NOMO-1 treated with DMSO at 0.1 percent for 48 hours (cell line): ENCODE measurements at regions not wholly inside any gene's neighbourhood (a gene's known extent, or its start where the extent isn't known, plus 50 kb on each side); places are given as distances from the start of the nearest gene placed in this dataset.
"Not testable (repeated sequence)": the region's sequence is repeated elsewhere in the genome, so short reads cannot be mapped to it uniquely, and the experiment has no call there.

Experiments
- DNase-seq: peaks from one replicate; lab custom pipeline; 2025; ENCODE audit not compliant: unreplicated experiment; lab: John Stamatoyannopoulos, UW

DNA sequence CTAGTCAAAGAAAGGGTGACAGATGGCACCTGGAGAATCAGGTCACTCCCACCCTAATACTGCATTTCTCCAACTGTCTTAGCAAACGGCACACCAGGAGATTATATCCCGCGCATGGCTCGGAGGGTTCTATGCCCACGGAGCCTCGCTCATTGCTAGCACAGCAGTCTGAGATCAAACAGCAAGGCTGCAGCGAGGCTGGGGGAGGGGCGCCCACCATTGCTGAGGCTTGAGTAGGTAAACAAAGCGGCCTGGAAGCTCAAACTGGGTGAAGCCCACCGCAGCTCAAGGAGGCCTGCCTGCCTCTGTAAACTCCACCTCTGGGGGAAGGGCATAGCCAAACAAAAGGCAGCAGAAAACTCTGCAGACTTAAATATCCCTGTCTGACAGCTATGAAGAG is 268.1 kb upstream of the GRM3 start:
- not testable (repeated sequence) for DNase-seq

DNA sequence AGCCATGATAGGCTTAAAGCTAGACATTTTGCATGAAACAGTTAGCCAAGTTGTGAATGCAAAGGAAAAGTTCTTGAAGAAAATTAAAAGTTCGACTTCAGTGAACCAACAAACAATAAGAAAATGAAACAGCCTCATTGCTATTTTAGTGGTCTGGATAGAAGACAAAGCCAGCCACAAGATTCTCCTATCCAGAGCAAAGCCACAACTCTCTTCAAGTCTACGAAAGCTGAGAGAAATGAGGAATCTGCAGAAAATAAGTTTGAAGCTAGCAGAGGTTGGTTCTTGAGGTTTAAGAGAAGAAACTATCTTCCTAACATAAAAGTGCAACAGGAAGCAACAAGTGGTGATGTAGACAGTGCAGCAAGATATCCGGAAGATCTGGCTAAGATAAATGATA is 271.4 kb upstream of the GRM3 start:
- no peak for DNase-seq

DNA sequence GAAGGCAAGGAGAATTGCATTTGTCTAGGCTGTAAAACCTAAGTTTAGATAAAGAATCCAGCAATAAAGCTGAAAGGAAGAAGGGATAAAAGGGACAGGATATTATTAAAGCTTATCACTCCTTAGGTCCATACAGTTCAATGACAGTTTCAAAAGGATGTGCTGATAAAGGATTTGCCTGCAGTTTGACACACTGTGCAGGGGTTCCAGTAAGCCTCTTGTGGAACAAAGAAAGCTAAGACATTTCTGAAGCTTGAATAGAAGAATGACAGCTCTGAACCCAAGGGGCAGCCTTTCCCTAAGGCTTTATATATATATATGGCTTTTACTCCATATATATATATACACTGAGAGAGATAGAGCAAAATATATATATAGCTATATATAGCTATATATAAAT is 276.8 kb upstream of the GRM3 start:
- no peak for DNase-seq

DNA sequence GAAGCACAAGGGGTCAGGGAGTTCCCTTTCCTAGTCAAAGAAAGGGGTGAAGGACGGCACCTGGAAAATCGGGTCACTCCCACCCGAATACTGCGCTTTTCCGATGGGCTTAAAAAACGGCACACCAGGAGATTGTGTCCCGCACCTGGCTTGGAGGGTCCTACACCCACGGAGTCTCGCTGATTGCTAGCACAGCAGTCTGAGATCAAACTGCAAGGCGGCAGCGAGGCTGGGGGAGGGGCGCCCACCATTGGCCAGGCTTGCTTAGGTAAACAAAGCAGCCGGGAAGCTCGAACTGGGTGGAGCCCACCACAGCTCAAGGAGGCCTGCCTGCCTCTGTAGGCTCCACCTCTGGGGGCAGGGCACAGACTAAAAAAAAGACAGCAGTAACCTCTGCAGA is 303.3 kb upstream of the GRM3 start:
- DNase-seq: not testable (repeated sequence)

DNA sequence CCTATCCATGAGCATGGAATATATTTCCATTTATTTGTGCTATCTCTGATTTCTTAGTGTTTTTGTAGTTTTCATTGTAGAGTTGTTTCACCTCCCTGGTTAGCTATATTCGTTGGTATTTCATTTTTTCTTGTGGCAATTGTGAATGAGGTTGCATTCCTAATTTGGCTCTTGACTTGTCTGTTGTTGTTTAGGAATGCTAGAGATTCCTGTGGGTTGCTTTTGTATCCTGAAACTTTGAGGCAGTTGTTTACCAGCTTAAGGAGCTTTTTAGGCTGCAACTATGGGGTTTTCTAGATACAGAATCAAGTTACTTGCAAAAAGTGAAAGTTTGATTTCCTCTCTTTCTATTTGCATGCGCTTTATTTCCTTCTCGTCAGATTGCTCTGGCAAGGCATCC is 304.7 kb upstream of the GRM3 start:
- DNase-seq: no peak

DNA sequence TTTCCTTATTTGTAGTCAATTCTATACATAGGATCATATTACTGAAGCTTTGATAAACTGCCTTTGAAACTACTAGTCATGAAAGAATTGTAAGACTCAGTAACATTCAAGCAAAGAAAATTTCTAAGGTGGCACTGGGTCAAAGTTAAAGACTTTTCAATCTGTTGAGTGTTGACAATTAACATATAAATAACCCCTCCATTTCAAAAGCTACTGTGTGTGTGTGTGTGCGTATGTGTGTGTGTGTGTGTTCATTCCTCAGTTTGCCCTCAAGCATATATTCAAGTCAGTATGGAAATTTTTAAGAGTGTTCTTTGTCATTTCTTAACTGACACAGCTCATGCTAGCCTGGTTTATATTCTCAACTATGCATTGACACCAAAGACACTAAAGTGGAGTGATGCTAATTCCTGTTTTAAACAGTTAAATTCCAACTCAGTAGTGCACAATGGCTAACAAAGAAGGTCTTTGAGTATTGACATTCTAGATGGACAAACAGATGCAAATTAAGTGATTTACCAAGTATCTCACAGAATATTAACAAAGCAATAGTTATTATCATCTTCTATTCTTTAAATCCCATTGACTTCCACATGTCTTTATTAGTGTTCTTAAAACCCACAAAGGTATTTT is 314.8 kb upstream of the GRM3 start:
- no peak for DNase-seq

DNA sequence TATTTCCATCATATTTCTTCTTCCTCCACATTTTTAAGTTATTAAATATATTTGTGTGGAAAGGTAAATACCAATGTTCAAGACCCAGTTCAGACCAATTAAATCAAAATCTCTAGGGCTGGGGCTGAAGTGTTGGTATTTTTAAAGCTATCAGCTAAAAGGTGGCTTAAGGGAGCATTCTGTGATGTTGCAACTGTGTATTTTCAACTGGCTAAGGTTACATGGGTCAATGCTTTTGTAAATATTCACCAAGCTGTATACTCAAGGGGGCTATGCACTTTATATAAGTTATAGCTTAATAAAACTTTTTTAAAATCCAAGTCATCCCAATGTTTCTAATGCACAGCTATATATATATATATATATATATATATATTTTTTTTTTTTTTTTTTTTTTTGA is 316.9 kb upstream of the GRM3 start:
- no peak for DNase-seq

DNA sequence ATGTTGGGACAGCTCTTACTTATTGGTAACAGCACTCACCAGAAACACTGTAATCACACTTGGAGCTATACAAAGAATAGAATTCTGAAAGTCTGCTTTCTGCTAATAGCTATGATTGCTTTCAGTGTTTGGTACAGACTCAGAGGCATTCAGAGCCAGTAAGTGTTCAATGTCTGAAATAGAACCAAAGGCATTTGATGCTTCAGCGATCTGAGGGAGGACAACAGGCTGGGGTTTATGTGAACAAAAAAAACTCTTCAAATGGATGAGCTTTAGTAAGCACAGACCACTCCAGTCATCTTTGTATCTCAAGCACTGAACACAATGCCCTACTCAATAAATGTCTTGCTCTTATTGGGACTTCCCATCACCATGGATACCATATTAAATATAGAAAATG is 322.8 kb upstream of the GRM3 start:
- no peak for DNase-seq

DNA sequence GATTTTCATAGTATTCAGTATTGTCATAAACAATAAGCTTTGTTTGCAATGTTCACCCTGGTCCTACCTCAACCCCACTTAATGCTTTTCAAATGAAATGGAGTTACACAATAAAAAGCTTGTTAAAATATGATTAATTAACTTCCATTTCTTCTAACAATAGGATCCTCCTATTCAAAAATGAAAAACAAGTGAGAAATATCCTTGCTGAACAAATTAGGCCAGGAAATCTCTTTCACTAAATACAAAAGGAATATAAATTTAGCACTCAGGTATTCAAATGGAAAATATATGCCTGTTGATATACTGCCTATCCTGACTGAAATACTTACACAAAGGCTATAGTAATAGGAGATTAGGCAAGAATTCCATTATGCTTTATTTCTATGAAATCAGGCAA is 323.4 kb upstream of the GRM3 start:
- no peak for DNase-seq

DNA sequence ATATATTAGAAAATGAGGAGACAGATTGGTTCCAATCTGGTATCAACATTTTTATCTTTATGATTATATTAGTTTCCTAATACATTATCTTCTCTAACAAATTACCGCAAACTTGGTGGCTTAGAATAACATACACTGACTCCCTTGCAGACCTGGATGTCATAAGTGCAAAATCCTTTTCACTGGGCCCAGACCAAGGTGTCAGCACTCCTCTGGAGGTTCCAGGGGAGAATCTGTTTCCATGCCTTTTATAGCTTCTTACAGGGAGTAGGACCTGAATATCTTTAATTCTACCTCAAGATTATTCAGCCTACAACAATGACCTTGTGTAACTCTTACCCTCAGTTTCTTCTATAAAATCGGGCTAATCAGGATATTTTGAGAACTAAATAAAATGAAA is 329.9 kb upstream of the GRM3 start:
- no peak for DNase-seq

DNA sequence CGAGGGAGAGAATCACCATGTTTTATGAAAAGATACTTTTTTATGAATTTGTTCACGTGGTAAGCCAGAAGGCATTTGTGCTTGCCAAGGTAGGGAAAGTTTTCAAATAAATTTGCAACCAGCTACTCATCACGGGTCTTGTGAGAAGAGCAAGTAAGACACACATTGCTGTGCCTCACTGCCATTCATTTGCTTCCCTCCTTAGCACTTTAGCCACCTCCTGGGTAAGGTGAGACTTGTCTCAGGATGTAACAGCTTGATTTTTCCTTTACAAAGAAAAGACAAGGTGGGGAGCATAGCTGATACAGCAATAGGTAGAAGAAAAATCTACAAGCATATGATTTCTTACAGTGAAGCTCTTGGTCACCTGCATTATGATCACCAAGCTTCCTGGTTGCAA is 342.4 kb upstream of the GRM3 start:
- DNase-seq: no peak

DNA sequence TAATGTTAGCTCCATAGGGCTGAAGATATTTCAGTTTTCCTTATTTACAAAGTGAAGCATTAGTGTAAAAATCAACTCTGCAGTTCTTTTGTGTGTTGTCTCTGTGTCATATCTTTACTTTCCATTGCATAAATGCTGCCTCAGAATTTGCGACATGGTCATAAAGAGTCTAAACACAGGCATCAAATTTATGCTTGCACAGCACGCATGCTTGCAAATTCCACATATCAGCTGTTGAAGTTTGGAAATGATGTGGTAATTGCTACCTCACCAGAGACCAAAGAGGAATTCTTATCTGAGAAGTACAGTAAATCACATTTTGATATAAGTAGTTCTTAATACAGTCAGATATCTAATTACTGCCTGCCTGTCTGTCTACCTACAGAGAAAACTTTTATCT is 348.2 kb upstream of the GRM3 start:
- no peak for DNase-seq

DNA sequence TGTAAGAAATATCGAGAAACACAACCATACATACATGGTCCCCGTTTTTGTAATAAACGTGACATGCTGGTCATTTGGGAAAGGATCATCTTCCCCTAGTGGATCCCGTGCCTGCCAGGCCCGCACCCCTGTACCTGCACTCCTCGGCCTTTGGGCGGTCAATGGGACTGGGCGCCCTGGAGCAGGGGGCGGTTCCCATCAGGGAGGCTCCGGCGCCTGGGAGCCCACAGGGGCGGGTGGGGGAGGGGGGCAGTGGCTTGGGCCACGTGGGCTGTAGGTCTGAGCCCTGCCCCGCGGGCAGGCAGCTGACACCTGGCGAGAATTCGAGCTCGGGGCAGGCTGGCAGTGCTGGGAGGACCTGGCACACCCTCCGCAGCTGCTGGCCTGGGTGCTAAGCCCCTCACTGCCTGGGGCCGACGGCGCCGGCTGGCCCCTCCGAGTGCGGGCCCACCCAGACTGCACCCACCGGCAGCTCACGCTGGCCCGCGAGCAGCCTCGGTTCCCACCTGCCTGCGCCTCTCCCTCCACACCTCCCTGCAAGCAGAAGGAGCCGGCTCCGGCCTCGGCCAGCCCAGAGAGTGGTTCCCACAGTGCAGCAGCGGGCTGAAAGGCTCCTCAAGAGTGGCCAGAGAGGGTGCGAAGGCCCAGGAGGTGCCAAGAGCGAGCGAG is 361.6 kb upstream of the GRM3 start:
- DNase-seq: no peak

DNA sequence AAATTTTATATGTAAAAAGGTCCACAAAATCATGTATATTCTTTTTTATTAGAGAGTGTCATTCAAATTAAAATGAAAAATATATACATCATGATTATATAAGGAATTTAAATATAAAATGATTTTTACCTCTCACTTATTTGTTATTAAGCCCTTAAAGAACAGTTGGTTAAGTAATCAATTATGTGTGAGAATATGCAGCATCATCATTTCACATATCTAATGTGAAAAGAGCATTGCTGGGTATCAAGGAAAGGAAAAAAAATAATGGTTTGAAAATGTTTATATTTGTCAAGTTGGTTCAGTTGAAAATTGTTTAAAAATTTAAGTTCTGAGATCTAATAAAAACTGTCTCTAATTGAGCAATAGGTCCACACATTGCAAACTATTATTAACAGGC is 363.6 kb upstream of the GRM3 start:
- DNase-seq: no peak

DNA sequence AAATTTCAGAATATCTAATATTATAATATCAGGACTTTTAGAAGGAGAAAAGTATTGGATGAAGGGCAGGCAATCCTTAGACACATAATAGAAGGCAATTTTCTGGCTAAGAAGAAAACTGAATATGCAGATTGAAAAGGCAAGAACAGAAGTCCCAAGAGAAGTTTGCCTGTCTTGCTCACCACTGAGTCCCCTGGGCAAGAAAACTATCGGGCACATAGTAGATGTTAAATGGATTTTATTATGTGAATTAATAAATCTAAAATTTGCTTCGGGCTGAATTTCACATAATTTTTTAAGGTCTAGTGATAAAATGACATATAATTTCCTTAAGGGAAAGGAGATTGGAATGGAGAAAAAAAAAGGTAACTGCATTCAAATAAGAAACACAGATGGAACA is 380.9 kb upstream of the GRM3 start:
- no peak for DNase-seq

DNA sequence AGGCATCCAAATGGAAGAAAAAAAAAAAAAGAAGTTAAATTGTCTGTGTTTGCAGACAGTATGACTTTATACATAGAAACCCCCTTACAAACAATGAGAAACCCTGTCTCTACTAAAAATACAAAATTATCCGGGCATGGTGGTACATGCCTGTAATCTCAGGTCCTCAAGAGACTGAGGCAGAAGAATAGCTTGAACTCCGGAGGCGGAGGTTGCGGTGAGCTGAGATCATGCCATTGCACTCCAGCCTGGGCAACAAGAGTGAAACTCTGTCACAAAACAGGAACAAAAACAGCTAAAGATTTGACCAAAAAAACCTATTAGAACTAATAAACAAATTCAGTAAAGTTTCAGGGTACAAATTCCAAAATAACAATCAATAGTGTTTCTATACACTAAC is 385.8 kb upstream of the GRM3 start:
- no peak for DNase-seq

DNA sequence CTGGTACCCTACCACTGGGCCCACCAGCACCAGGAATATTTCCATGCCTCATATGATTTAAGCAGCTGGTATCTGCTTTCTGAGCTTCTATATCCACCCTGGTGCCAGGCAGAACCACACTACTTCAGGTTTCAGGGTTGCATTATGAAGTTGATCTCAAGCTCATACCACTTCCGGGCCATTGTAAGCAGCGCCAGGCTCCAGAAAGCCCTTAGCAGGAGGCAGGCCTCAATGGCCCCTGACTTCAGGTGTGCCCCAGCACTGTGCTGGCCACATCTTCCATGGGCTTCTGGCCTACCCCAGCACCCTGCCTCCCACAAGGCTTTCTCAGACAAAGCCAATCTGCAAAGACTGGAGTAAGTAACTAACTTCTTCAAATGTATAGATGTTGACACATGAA is 391.3 kb upstream of the GRM3 start:
- no peak for DNase-seq

DNA sequence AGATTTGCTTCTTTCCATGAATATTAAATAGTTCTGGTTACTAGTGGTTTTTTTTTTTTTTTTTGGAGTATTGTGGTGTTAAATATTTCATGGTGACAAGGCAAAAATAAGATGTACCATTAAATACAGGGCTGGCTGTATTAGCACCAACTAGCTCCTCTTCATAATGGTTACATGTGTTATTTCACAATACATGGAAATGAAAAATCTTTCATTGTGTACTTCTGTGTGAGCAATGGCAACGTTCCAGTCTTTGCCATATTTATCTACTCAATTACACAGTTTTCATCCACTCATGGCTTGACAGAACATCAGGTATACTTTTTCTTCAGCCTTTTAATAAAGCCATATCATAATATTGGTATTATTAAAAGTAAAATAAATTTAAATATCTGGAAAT is 394.7 kb upstream of the GRM3 start:
- DNase-seq: no peak

DNA sequence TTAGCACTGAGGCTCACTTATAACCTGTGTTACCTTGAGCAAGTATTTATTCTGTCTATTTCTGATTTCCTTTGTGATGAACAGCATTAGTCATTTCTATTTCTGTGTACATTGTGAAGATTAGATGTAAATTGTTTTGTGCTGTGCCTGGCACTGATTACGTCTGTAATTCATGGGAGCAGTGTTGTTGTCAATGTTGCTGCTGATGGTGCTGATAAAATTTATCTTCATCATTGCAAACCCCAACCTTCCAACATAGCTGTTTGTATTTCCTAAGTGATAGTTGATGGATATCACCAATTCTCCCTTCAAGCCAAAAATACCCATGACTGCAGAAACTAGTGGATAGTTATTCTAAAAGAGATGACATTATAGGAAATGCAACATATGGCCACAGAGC is 400.5 kb upstream of the GRM3 start:
- no peak for DNase-seq

DNA sequence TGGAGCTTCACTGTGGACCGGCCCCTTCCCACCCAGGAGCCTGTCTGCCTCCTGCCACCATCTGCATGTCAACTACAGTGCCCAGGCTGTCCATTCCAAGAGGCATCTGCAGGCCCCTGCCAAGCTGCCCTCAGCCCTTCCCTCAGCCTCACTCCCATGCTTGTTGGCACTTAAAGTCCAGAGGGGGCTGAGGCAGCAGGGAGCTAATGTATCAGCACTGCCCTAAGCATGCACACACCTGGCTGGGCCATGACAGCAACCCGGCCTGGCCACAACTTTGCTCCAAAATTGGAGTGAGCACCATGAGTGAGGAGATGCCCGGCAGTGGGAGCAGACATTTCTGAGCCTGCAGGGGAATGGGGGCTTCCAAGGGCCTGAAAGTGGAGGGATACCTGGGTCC is 417.5 kb upstream of the GRM3 start:
- no peak for DNase-seq

DNA sequence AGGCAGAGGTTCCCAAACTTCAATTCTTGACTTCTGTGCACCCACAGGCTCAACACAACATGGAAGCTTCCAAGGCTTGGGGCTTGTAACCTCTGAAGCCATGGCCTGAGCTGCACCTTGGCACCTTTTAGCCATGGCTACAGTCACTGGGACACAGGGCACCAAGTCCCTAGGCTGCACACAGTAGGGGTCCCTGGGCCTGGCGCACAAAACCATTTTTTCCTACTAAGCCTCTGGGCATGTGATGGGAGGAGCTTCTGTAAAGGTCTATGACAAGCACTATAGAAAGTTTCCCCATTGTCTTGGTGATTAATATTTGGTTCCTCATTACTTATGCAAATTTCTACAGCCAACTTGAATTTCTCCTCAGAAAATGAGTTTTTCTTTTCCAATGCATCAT is 420.9 kb upstream of the GRM3 start:
- no peak for DNase-seq

DNA sequence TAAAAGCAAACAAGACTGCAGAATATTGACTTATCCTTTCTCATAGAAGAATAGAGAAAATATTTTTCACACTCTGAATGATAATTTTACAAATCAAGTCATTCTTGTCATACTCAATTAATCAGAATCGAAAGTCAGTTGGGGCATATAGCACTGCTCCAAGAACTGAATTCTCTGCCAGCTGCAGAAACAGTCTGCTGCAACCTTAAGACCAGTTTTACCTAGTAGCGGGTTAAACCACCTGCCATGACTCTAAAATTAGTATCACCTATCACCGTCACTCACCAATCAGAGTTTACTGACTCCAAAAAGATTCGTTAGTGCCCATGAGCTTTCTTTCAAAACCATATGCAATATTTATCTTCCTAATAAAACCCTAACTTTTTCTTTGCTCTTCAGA is 429.0 kb upstream of the GRM3 start:
- DNase-seq: no peak

DNA sequence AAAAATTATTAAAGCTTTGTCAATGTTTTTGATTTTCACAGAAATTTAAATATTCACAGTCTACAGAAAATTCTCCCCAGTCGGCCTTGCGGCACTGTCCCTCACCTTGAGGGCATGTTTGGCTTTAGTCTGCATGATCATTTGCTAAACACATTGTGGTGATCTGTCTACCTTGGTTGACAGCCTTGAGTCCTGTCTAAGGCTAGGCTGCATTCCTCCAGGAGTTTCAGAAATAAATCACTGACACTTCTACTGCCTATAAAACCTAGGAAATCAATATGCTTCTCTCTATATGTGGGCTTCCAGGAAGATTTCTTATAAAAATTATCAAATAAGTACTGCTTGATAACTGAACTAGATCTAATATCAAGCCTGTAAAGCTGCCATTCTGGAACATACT is 430.7 kb upstream of the GRM3 start:
- DNase-seq: no peak
